Upper lobe of left lung (tissue), 6 donors: ENCODE measurements at regions not wholly inside any gene's neighbourhood (a gene's known extent, or its start where the extent isn't known, plus 50 kb on each side); places are given as distances from the start of the nearest gene placed in this dataset.

ENCODE experiments used
- ATAC-seq, 2 donors: fragments of 200-7000 bp; cut with Tn5 transposase; one replicate each; pipeline ENCODE4 v1.9.1; 2022; ENCODE audit warnings: mild to moderate bottlenecking in 2 of 2, moderate library complexity in 2 of 2; ENCODE audit not compliant: low FRiP score in 2 of 2
- DNase-seq, 2 donors: peaks; one replicate each; pipeline ENCODE4 v3.0.0-alpha.2; 2019 to 2020
- H3K27ac ChIP-seq, 4 donors: fragments of 200-600 bp; sonication (generic); one replicate each; pipeline ENCODE4 v1.5.1; 2016 to 2019
- H3K27me3 ChIP-seq, 4 donors: fragments of 200-600 bp; sonication (generic); one replicate each; pipeline ENCODE4 v1.5.1; 2017 to 2019
- H3K36me3 ChIP-seq, 4 donors: fragments of 200-600 bp; sonication (generic); one replicate each; pipeline ENCODE4 v1.5.1; 2016 to 2019
- H3K4me1 ChIP-seq, 4 donors: fragments of 200-600 bp; sonication (generic); one replicate each; pipeline ENCODE4 v1.5.1; 2018 to 2019
- H3K4me3 ChIP-seq, 4 donors: fragments of 200-600 bp; sonication (generic); one replicate each; pipeline ENCODE4 v1.5.1; 2017 to 2019; ENCODE audit warnings: mild to moderate bottlenecking in 2 of 4, moderate library complexity in 1 of 4
- H3K9me3 ChIP-seq, 4 donors: fragments of 200-600 bp; sonication (generic); one replicate each; pipeline ENCODE4 v1.5.1; 2018 to 2019
- EP300 ChIP-seq, 4 donors: sonication (generic); formaldehyde crosslinking; IDR thresholded peaks; one replicate each; pipeline ENCODE4 v1.5.1; 2017; ENCODE audit warnings: antibody characterized with exemption in 4 of 4, control low read depth in 2 of 4
- POLR2A ChIP-seq, 4 donors: fragments of 450-650 bp; IDR thresholded peaks; one replicate each; pipeline ENCODE4 v1.5.1; 2016 to 2017; ENCODE audit warnings: antibody characterized with exemption in 4 of 4, mild to moderate bottlenecking in 2 of 4
- POLR2AphosphoS5 ChIP-seq, 2 donors: sonication (generic); formaldehyde crosslinking; IDR thresholded peaks; one replicate each; pipeline ENCODE4 v1.5.1; 2017; ENCODE audit warnings: antibody characterized with exemption in 2 of 2
- WGBS, 2 donors: methylation state at CpG; one replicate each; pipeline ENCODE4 v1.1.5; 2017 to 2018; 5-methylcytosine and 5-hydroxymethylcytosine counted together
- TF ChIP-seq, protein P1 (sequence below), 6 experiments: fragments of 450-650 bp in 4 of 6; fragments of 200-600 bp in 2 of 6; sonication (generic) in 2 of 6; IDR thresholded peaks; one replicate each; pipeline ENCODE4 v1.5.1; 2016 to 2019; ENCODE audit warnings: antibody characterized with exemption in 6 of 6
- donor health status: DM: no; HTN: no; CAD: no; lungs with moderate emphysema.
- donor health status: DM: no; HTN: yes; CAD: no; lungs with severe emphysema.

DNA sequence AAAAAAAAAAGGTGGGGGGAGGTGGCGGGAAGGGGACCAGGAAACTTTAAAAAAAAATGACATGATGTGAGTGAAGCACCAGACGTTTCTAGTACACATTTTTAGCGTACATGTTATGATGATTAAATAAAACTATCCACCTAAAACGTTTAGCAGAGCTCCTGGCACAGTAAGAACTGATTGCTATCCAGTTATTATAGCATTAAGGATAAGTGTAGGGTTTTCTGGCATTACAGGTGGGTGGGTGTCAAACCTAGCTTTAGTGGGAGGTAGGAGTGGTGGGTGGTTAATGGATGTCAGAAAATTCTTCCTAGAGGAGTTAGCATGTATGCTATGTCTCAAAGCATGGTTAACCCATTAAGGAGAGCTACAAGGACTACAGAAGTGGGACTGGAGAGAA is 2329.5 kb downstream of the MAT2B start:
- 59 to 65% methylated on average over 4 of the region's 4 CpGs for WGBS, 2 donors
- no peaks in the 10 kb centered on the region for H3K9me3 ChIP-seq
- no peaks in the 10 kb centered on the region for H3K36me3 ChIP-seq
- TF ChIP-seq EP300 (IDR thresholded peaks at IDR 0.05): no peak
- TF ChIP-seq, protein P1, sequence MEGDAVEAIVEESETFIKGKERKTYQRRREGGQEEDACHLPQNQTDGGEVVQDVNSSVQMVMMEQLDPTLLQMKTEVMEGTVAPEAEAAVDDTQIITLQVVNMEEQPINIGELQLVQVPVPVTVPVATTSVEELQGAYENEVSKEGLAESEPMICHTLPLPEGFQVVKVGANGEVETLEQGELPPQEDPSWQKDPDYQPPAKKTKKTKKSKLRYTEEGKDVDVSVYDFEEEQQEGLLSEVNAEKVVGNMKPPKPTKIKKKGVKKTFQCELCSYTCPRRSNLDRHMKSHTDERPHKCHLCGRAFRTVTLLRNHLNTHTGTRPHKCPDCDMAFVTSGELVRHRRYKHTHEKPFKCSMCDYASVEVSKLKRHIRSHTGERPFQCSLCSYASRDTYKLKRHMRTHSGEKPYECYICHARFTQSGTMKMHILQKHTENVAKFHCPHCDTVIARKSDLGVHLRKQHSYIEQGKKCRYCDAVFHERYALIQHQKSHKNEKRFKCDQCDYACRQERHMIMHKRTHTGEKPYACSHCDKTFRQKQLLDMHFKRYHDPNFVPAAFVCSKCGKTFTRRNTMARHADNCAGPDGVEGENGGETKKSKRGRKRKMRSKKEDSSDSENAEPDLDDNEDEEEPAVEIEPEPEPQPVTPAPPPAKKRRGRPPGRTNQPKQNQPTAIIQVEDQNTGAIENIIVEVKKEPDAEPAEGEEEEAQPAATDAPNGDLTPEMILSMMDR (IDR thresholded peaks at IDR 0.05): no peak
- TF ChIP-seq POLR2A (IDR thresholded peaks at IDR 0.05): no peak
- TF ChIP-seq POLR2AphosphoS5 (IDR thresholded peaks at IDR 0.05): no peak
- ATAC-seq (no peak), DNase-seq (no peak)
- H3K27ac ChIP-seq: no peak overlapping the region
- H3K4me1 ChIP-seq: no peaks in the 10 kb centered on the region
- no peaks in the 10 kb centered on the region for H3K27me3 ChIP-seq
- H3K4me3 ChIP-seq: no peak overlapping the region

- ATAC-seq: no peak
- TF ChIP-seq, protein P1 (IDR thresholded peaks at IDR 0.05): no peak
- TF ChIP-seq EP300 (IDR thresholded peaks at IDR 0.05): no peak
- TF ChIP-seq POLR2AphosphoS5 (IDR thresholded peaks at IDR 0.05): no peak
- no peak for TF ChIP-seq POLR2A (IDR thresholded peaks at IDR 0.05)
- 81 to 84% methylated on average over 1 of the region's 1 CpG for WGBS, 2 donors
- Histone ChIP-seq H3K4me3 (no peak overlapping the region), H3K27me3 (no peaks in the 10 kb centered on the region), H3K36me3 (no peaks in the 10 kb centered on the region), H3K4me1 (no peaks in the 10 kb centered on the region), H3K9me3 (no peaks in the 10 kb centered on the region), H3K27ac (no peak overlapping the region)
- no peak for DNase-seq
Observed at GRCh38 chr5:165836046-165836445, 2330.6 kb downstream of the MAT2B start.

DNA sequence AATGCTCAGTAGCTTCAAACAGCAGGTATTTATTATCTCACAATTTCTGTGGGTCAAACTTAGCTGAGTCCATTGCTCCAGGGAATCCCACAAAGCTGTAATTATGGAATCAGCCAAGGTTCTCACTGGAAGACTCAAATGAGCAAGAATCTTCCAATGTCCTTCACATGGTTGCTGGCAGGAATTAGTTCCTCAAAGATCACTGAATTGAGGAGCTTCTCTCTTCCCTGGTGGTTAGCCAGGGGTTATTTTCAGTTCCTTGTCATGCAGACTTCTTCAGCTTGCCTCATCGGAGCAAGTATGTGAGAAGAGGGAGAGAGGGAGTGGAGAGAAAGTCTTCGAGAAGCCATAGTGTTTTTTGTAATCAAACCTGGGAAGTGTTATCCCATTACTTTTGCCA is 2331.9 kb downstream of the MAT2B start:
- TF ChIP-seq EP300 (IDR thresholded peaks at IDR 0.05) (no peak), POLR2AphosphoS5 (IDR thresholded peaks at IDR 0.05) (no peak), POLR2A (IDR thresholded peaks at IDR 0.05) (no peak)
- TF ChIP-seq, protein P1 (IDR thresholded peaks at IDR 0.05): no peak
- DNase-seq (no peak), ATAC-seq (peak in 1 of 2 donors; percentile 26)
- Histone ChIP-seq H3K27me3 (no peaks in the 10 kb centered on the region), H3K4me1 (no peaks in the 10 kb centered on the region), H3K27ac (no peak overlapping the region), H3K4me3 (no peak overlapping the region), H3K9me3 (no peaks in the 10 kb centered on the region), H3K36me3 (no peaks in the 10 kb centered on the region)
- 73 to 79% methylated on average over 2 of the region's 2 CpGs for WGBS, 2 donors

- TF ChIP-seq POLR2A (IDR thresholded peaks at IDR 0.05): no peak
Observed at GRCh38 chr5:165844571-165844970, 2339.2 kb downstream of the MAT2B start.

GRCh38 chr5:165858118-165858517 is 2352.7 kb downstream of the MAT2B start:
- Histone ChIP-seq H3K27ac (no peak overlapping the region), H3K36me3 (no peaks in the 10 kb centered on the region), H3K4me3 (no peak overlapping the region), H3K27me3 (no peaks in the 10 kb centered on the region), H3K9me3 (no peaks in the 10 kb centered on the region), H3K4me1 (no peaks in the 10 kb centered on the region)
- 77 to 89% methylated on average over 1 of the region's 1 CpG for WGBS, 2 donors
- DNase-seq: no peak
- ATAC-seq: no peak
- TF ChIP-seq POLR2AphosphoS5 (IDR thresholded peaks at IDR 0.05): no peak
- TF ChIP-seq EP300 (IDR thresholded peaks at IDR 0.05): no peak
- TF ChIP-seq, protein P1 (IDR thresholded peaks at IDR 0.05): no peak
- no peak for TF ChIP-seq POLR2A (IDR thresholded peaks at IDR 0.05)

More at GRCh38 chr5:165844571-165844970, 2339.2 kb downstream of the MAT2B start:
- DNase-seq (no peak), ATAC-seq (no peak)
- H3K4me1 ChIP-seq: no peaks in the 10 kb centered on the region
- H3K9me3 ChIP-seq: no peaks in the 10 kb centered on the region
- H3K27me3 ChIP-seq: no peaks in the 10 kb centered on the region
- no peaks in the 10 kb centered on the region for H3K36me3 ChIP-seq
- H3K4me3 ChIP-seq: no peak overlapping the region
- WGBS, 2 donors: 84% methylated on average over 5 of the region's 5 CpGs
- no peak overlapping the region for H3K27ac ChIP-seq
